ENCODE measurements at regions not wholly inside any gene's neighbourhood (a gene's known extent, or its start where the extent isn't known, plus 50 kb on each side); places are given as distances from the start of the nearest gene placed in this dataset.
"Not testable (repeated sequence)": the region's sequence is repeated elsewhere in the genome, so short reads cannot be mapped to it uniquely, and the experiment has no call there.

- TF ChIP-seq CTCF (IDR thresholded peaks at IDR 0.05; ENCODE audit: poor library complexity, severe bottlenecking); SMC3 (conservative IDR thresholded peaks at IDR 0.05; ENCODE audit: poor library complexity); REST (IDR thresholded peaks at IDR 0.05; ENCODE audit: borderline replicate concordance); RAD21 (conservative IDR thresholded peaks at IDR 0.05); TAF1 (IDR thresholded peaks at IDR 0.05; ENCODE audit: low read depth); EZH2 (IDR thresholded peaks at IDR 0.05; ENCODE audit: borderline replicate concordance, insufficient read depth, low read length, poor library complexity, severe bottlenecking): not testable (repeated sequence)
Observed at GRCh38 chr14:45551240-45551820, 298.3 kb upstream of the MIS18BP1 start.

All from neural cell (in vitro differentiated cells).